PC-3 (cell line): ENCODE measurements at regions not wholly inside any gene's neighbourhood (a gene's known extent, or its start where the extent isn't known, plus 50 kb on each side); places are given as distances from the start of the nearest gene placed in this dataset.

Source experiments
- ATAC-seq: fragments of 200-7000 bp; cut with Tn5 transposase; 2 replicates; pipeline ENCODE4 v1.9.1; 2020; ENCODE audit warnings: mild to moderate bottlenecking, moderate library complexity
- BruUV-seq: library from RNA; stranded (reverse); fragments of 400-500 nt; replicated peaks from 2 replicates; lab custom pipeline; 2021; lab: Mats Ljungman, UMichigan
- CTCF ChIA-PET: fragments of 300-600 bp; sonication (Branson Sonifier 250); formaldehyde crosslinking; loops from one replicate; lab custom pipeline; 2022; ENCODE audit warnings: antibody characterized with exemption; lab: Charles Lee
- POLR2A ChIA-PET: fragments of 300-600 bp; sonication (Branson Sonifier 250); formaldehyde crosslinking; loops from one replicate; lab custom pipeline; 2022; ENCODE audit warnings: antibody characterized with exemption; ENCODE audit not compliant: unreplicated experiment; lab: Charles Lee
- DNase-seq: peaks from one replicate; pipeline ENCODE4 v3.0.0-alpha.2; 2015
- H2AFZ ChIP-seq: fragments of 300-600 bp; sonication (generic); 2 replicates; pipeline ENCODE4 v1.6.0; 2016; ENCODE audit warnings: antibody characterized with exemption, low read length
- H3F3A ChIP-seq: fragments of 300-600 bp; sonication (generic); one replicate; pipeline ENCODE4 v1.6.0; 2017; ENCODE audit warnings: antibody characterized with exemption, low read length, control low read depth, mild to moderate bottlenecking; ENCODE audit not compliant: unreplicated experiment
- H3K27ac ChIP-seq: fragments of 300-600 bp; sonication (generic); 2 replicates; pipeline ENCODE4 v1.5.1; 2016; ENCODE audit warnings: mild to moderate bottlenecking, low read length
- H3K27me3 ChIP-seq: fragments of 300-600 bp; sonication (generic); 2 replicates; pipeline ENCODE4 v1.6.1; 2016; ENCODE audit warnings: low read length, mixed read lengths
- H3K36me3 ChIP-seq: fragments of 300-600 bp; sonication (generic); 2 replicates; pipeline ENCODE4 v1.6.1; 2016; ENCODE audit warnings: low read depth, mixed run types, low read length, mixed read lengths
- H3K4me1 ChIP-seq: fragments of 300-600 bp; sonication (generic); 2 replicates; pipeline ENCODE4 v1.5.1; 2016; ENCODE audit warnings: low read length; ENCODE audit not compliant: insufficient read depth
- H3K4me2 ChIP-seq: fragments of 300-600 bp; sonication (generic); 2 replicates; pipeline ENCODE4 v1.6.0; 2016; ENCODE audit warnings: low read length
- H3K4me3 ChIP-seq: fragments of 300-600 bp; sonication (generic); 2 replicates; pipeline ENCODE4 v1.5.1; 2016; ENCODE audit warnings: mild to moderate bottlenecking, low read length, mixed read lengths
- H3K79me2 ChIP-seq: fragments of 300-600 bp; sonication (generic); 2 replicates; pipeline ENCODE4 v1.6.1; 2017; ENCODE audit warnings: low read length, mixed read lengths
- H3K9ac ChIP-seq: fragments of 300-600 bp; sonication (generic); 2 replicates; pipeline ENCODE4 v1.6.0; 2016; ENCODE audit warnings: mild to moderate bottlenecking, low read length
- H3K9me2 ChIP-seq: fragments of 300-600 bp; sonication (generic); replicated peaks from 2 replicates; pipeline ENCODE4 v1.6.1; 2016; ENCODE audit warnings: mixed run types, low read length, mixed read lengths
- H3K9me3 ChIP-seq: fragments of 300-600 bp; sonication (generic); 2 replicates; pipeline ENCODE4 v1.6.1; 2016; ENCODE audit warnings: low read length, mixed read lengths
- H4K20me1 ChIP-seq: fragments of 300-600 bp; sonication (generic); 2 replicates; pipeline ENCODE4 v1.6.1; 2016; ENCODE audit warnings: low read length, mixed read lengths
- CTCF ChIP-seq: fragments of 300-600 bp; sonication (generic); conservative IDR thresholded peaks from 2 replicates; pipeline ENCODE4 v1.5.1; 2017; ENCODE audit warnings: antibody characterized with exemption, low read depth, mild to moderate bottlenecking, low read length
- EZH2 ChIP-seq: fragments of 300-600 bp; sonication (generic); IDR thresholded peaks from one replicate; pipeline ENCODE4 v1.6.1; 2017; ENCODE audit warnings: antibody characterized with exemption, mild to moderate bottlenecking, low read length; ENCODE audit not compliant: unreplicated experiment
- EZH2phosphoT487 ChIP-seq: fragments of 300-600 bp; sonication (generic); IDR thresholded peaks from 2 replicates; pipeline ENCODE4 v1.6.1; 2018; ENCODE audit warnings: mild to moderate bottlenecking, antibody characterized with exemption, low read length, borderline replicate concordance
- intact Hi-C: fragments of 100-400 bp; cut with micrococcal nuclease; formaldehyde crosslinking; loops from 2 replicates; pipeline ENCODE4 v1.9.0; 2023

GRCh38 chr4:125011646-125012045 is 299.1 kb upstream of the ANKRD50 start:
- no peak for TF ChIP-seq CTCF
- no peak for TF ChIP-seq EZH2
- no peak for TF ChIP-seq EZH2phosphoT487
- no peaks in the 10 kb centered on the region for H3K4me1 ChIP-seq
- no peaks in the 10 kb centered on the region for H3K9me2 ChIP-seq
- no peaks in the 10 kb centered on the region for H4K20me1 ChIP-seq
- no peaks in the 10 kb centered on the region for H3K36me3 ChIP-seq
- no peak overlapping the region for H2AFZ ChIP-seq
- POLR2A ChIA-PET, result no interaction called here
- H3K4me3 ChIP-seq, result no peak overlapping the region
- BruUV-seq, result no TSS peak
- no peak overlapping the region for H3K9ac ChIP-seq
- CTCF ChIA-PET, result no interaction called here
- DNase-seq, result no peak
- H3K79me2 ChIP-seq, result no peaks in the 10 kb centered on the region
- H3K27ac ChIP-seq, result no peak overlapping the region
- H3K4me2 ChIP-seq, result no peak overlapping the region
- no peaks in the 10 kb centered on the region for H3K9me3 ChIP-seq
- intact Hi-C loops, result no loop called here
- no peak for ATAC-seq
- no peaks in the 10 kb centered on the region for H3F3A ChIP-seq
- H3K27me3 ChIP-seq, result no peaks in the 10 kb centered on the region

- no peaks in the 10 kb centered on the region for H3K79me2 ChIP-seq
- ChIA-PET POLR2A (interaction anchor here (0.5 kb wide), 1 partner anchor 234 kb away, joined by 3 read pairs; no protein-coding TSS in a partner anchor), CTCF (no interaction called here)
- H3F3A ChIP-seq, result no peaks in the 10 kb centered on the region
- H4K20me1 ChIP-seq, result no peaks in the 10 kb centered on the region
- H3K9me2 ChIP-seq, result no peaks in the 10 kb centered on the region
- DNase-seq (no peak), ATAC-seq (0 out of 2 replicates have a peak, but pooled peaks have one; percentile 37)
- TF ChIP-seq EZH2phosphoT487 (no peak), CTCF (no peak), EZH2 (no peak)
- H3K27ac ChIP-seq, result no peak overlapping the region
- no peak overlapping the region for H3K9ac ChIP-seq
- H3K9me3 ChIP-seq, result no peaks in the 10 kb centered on the region
- no peak overlapping the region for H3K4me2 ChIP-seq
- no peaks in the 10 kb centered on the region for H3K27me3 ChIP-seq
- no peaks in the 10 kb centered on the region for H3K36me3 ChIP-seq
- no TSS peak for BruUV-seq
- intact Hi-C loops, result no loop called here
- no peak overlapping the region for H3K4me3 ChIP-seq
- no peaks in the 10 kb centered on the region for H3K4me1 ChIP-seq
- no peak overlapping the region for H2AFZ ChIP-seq
Measured at GRCh38 chr4:125010796-125011503, 298.4 kb upstream of the ANKRD50 start.

- no peak for DNase-seq
- no peak for ATAC-seq
- Histone ChIP-seq H2AFZ (no peak overlapping the region), H3F3A (no peaks in the 10 kb centered on the region), H3K4me3 (no peak overlapping the region), H3K27me3 (no peaks in the 10 kb centered on the region), H3K79me2 (no peaks in the 10 kb centered on the region), H3K9me2 (no peaks in the 10 kb centered on the region), H3K4me2 (no peak overlapping the region), H4K20me1 (no peaks in the 10 kb centered on the region), H3K9ac (no peak overlapping the region), H3K36me3 (no peaks in the 10 kb centered on the region), H3K9me3 (no peaks in the 10 kb centered on the region), H3K27ac (no peak overlapping the region), H3K4me1 (no peaks in the 10 kb centered on the region)
- no TSS peak for BruUV-seq
- TF ChIP-seq CTCF, result no peak
- TF ChIP-seq EZH2, result no peak
- TF ChIP-seq EZH2phosphoT487, result no peak
- ChIA-PET CTCF (no interaction called here), POLR2A (no interaction called here)
- intact Hi-C loops, result no loop called here
Measured at GRCh38 chr4:125008676-125009075, 296.1 kb upstream of the ANKRD50 start.
